C4-2B (cell line): ENCODE measurements at regions not wholly inside any gene's neighbourhood (a gene's known extent, or its start where the extent isn't known, plus 50 kb on each side); places are given as distances from the start of the nearest gene placed in this dataset.

Experiments
- H3K27ac ChIP-seq: fragments of 450-650 bp; 2 replicates; pipeline ENCODE4 v1.5.1; 2017
- ZFX ChIP-seq: fragments of 450-650 bp; IDR thresholded peaks from 2 replicates; pipeline ENCODE4 v1.6.1; 2017
- TF ChIP-seq, protein P1 (sequence below): fragments of 450-650 bp; conservative IDR thresholded peaks from 2 replicates; pipeline ENCODE4 v1.5.1; 2017; ENCODE audit warnings: mild to moderate bottlenecking

DNA sequence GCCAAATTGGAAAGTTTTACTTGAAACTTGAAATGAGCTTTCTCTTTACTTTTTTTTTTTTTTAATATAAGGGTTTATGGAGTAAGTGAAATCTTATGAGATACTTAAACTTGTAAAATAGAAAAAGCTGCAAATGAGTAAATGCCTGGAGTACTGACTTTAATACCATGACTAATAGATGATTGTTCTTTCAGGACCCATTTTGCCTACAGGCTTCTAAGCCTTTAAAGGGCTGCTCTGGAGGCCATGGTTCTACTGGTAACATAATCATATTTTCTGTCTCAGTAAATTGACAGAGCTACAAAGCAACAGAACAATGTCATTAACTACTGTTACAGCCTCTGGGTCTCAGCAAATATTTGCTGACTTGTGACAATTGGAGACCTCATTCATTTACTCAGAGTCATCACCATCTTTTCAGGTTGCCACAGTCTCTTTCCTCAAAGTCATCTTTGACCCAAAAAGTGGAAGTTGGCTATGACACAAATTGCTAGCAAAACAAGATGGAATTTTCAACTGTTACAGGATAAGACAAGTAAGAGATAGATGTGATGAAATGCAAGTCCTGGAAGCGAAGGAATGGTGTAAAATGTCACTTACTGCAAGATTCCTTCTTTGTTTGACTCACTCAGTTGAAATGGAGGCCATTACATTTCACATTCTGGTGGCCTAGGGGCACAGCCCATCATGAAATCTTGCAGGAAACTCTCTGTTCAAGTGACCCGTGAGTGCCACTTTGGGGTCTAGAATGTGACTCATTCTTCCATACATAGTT, 132.7 kb downstream of the BTC start:
- no peak overlapping the region for H3K27ac ChIP-seq

DNA sequence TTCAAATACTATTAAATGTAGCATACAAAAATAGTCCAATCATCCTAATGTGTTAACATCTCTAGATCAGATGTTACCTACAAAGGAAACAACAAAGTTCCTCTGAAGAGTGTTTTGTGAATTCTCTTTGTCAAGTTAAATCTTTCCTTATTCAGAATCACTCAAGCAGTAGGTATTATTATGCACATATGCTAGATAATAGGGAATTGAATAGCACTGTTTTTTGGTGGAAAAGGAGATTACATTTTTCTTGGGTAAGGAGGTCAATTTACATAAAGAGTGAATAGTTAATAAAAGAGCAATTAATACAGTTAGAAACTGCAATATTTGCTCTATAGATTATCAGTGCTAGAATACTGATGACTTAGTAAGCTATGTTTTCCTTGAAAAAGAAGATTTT, 130.7 kb downstream of the BTC start:
- no peak overlapping the region for H3K27ac ChIP-seq
- TF ChIP-seq, protein P1, sequence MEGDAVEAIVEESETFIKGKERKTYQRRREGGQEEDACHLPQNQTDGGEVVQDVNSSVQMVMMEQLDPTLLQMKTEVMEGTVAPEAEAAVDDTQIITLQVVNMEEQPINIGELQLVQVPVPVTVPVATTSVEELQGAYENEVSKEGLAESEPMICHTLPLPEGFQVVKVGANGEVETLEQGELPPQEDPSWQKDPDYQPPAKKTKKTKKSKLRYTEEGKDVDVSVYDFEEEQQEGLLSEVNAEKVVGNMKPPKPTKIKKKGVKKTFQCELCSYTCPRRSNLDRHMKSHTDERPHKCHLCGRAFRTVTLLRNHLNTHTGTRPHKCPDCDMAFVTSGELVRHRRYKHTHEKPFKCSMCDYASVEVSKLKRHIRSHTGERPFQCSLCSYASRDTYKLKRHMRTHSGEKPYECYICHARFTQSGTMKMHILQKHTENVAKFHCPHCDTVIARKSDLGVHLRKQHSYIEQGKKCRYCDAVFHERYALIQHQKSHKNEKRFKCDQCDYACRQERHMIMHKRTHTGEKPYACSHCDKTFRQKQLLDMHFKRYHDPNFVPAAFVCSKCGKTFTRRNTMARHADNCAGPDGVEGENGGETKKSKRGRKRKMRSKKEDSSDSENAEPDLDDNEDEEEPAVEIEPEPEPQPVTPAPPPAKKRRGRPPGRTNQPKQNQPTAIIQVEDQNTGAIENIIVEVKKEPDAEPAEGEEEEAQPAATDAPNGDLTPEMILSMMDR, result no peak
- TF ChIP-seq ZFX, result no peak

More for the DNA sequence above, 132.7 kb downstream of the BTC start:
- TF ChIP-seq, protein P1, result no peak
- no peak for TF ChIP-seq ZFX

- TF ChIP-seq, protein P1, result no peak
- TF ChIP-seq ZFX, result no peak
- H3K27ac ChIP-seq, result no peak overlapping the region
Observed at GRCh38 chr4:74665346-74665745, 129.0 kb downstream of the BTC start.

GRCh38 chr4:74665876-74666275, 128.4 kb downstream of the BTC start:
- no peak overlapping the region for H3K27ac ChIP-seq
- TF ChIP-seq, protein P1, result no peak
- no peak for TF ChIP-seq ZFX

DNA sequence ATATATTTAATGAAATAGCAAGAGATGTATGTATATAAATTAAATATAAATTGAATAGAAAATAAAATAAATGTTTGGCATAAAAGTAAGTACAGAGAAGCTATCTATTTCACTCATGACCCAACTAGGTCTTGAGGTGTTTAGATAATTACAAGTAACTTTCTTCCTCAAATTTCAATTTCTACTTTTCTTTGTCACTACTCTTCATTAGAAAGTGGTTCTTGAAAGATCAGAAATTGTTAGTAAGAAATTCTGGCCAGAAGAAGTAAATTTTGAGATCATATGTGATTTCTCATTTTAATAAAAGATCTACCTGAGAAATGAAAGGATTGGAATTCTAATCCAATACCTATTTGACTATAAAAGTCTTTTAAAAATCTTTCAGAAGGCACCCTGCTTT, 126.9 kb downstream of the BTC start:
- no peak overlapping the region for H3K27ac ChIP-seq
- TF ChIP-seq, protein P1, result no peak
- no peak for TF ChIP-seq ZFX

DNA sequence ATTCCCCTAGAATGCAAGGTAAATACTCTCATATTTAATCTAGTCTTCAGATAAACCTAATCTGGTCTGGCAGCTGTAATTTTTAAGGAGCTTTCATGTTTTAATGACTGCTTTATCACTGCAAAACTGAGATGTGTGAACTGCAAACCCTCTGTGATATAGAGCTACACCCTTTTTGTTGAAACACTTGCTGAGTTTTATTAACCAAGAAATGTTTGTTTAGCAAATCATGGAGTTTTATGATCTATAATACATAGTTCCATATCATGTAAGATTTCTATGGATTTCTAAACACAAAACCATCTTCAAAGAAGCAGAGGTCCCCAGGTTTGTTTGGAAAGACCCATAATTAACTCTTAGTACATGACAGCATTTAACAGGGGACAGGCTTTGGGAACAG, 126.4 kb downstream of the BTC start:
- no peak overlapping the region for H3K27ac ChIP-seq
- TF ChIP-seq, protein P1, result no peak
- TF ChIP-seq ZFX, result no peak

DNA sequence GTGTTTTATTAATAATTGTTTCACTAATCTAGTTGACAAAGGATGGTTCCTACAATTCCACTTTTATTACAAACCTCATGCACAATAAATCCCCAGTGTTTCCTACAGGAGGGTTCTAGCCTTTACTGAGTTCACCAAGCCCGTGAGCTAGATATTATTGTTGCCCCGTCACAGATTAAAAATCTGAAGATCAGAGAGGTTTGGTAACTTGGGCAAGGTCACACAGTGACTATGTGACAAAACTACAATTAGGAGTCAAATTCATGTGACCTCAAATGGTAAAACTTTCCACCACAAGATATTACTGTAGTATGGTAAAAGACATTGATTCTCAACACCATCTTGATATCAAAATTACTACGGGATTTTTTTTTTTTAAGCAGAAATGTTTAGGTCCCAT, 124.6 kb downstream of the BTC start:
- no peak overlapping the region for H3K27ac ChIP-seq
- TF ChIP-seq, protein P1, result no peak
- no peak for TF ChIP-seq ZFX
